Esophagus squamous epithelium (tissue), 4 donors: ENCODE measurements at regions not wholly inside any gene's neighbourhood (a gene's known extent, or its start where the extent isn't known, plus 50 kb on each side); places are given as distances from the start of the nearest gene placed in this dataset.
"Not testable (repeated sequence)": the region's sequence is repeated elsewhere in the genome, so short reads cannot be mapped to it uniquely, and the experiment has no call there.

ENCODE experiments used
- CTCF ChIP-seq, 6 experiments: fragments of 450-650 bp in 4 of 6; fragments of 200-600 bp in 2 of 6; sonication (generic) in 2 of 6; IDR thresholded peaks; one replicate each; pipeline ENCODE4 v1.5.1; 2016 to 2019; ENCODE audit warnings: antibody characterized with exemption in 6 of 6, mild to moderate bottlenecking in 4 of 6, moderate library complexity in 4 of 6
- POLR2A ChIP-seq, 4 donors: fragments of 450-650 bp; IDR thresholded peaks; one replicate each; pipeline ENCODE4 v1.6.1; 2017; ENCODE audit warnings: antibody characterized with exemption in 4 of 4, mild to moderate bottlenecking in 4 of 4, moderate library complexity in 3 of 4

- not testable (repeated sequence) for TF ChIP-seq CTCF, POLR2A (IDR thresholded peaks at IDR 0.05)
Measured at GRCh38 chr9:36493564-36493963, 79.1 kb upstream of the MELK start.
